Lower lobe of right lung (tissue), 2 donors: ENCODE measurements at regions not wholly inside any gene's neighbourhood (a gene's known extent, or its start where the extent isn't known, plus 50 kb on each side); places are given as distances from the start of the nearest gene placed in this dataset.

Source experiments
- ATAC-seq, 2 donors: fragments of 200-7000 bp; cut with Tn5 transposase; one replicate each; pipeline ENCODE4 v1.9.1; 2020 to 2022; ENCODE audit warnings: mild to moderate bottlenecking in 2 of 2, moderate library complexity in 2 of 2
- DNase-seq: peaks from one replicate; pipeline ENCODE4 v3.0.0-alpha.2; 2020
- H3K27ac ChIP-seq: fragments of 200-600 bp; one replicate; pipeline ENCODE4 v1.8.0; 2022
- H3K27me3 ChIP-seq: fragments of 200-600 bp; one replicate; pipeline ENCODE4 v1.8.0; 2022; ENCODE audit warnings: low read depth
- H3K36me3 ChIP-seq: fragments of 200-600 bp; one replicate; pipeline ENCODE4 v1.8.0; 2022; ENCODE audit warnings: mild to moderate bottlenecking
- H3K4me1 ChIP-seq: fragments of 200-600 bp; one replicate; pipeline ENCODE4 v1.8.0; 2022
- H3K4me3 ChIP-seq: fragments of 200-600 bp; one replicate; pipeline ENCODE4 v1.8.0; 2022; ENCODE audit warnings: mild to moderate bottlenecking
- H3K9me3 ChIP-seq: fragments of 200-600 bp; one replicate; pipeline ENCODE4 v1.8.0; 2022
- intact Hi-C: fragments of 100-400 bp; cut with DNase I; formaldehyde crosslinking; loops from one replicate; pipeline ENCODE4 v1.11.0; 2022
- TF ChIP-seq, protein P1 (sequence below): fragments of 200-600 bp; IDR thresholded peaks from one replicate; pipeline ENCODE4 v1.8.0; 2022; ENCODE audit warnings: antibody characterized with exemption, mild to moderate bottlenecking
- donor health status: DM: no; HTN: yes; CAD: no; lungs with severe emphysema.

DNA sequence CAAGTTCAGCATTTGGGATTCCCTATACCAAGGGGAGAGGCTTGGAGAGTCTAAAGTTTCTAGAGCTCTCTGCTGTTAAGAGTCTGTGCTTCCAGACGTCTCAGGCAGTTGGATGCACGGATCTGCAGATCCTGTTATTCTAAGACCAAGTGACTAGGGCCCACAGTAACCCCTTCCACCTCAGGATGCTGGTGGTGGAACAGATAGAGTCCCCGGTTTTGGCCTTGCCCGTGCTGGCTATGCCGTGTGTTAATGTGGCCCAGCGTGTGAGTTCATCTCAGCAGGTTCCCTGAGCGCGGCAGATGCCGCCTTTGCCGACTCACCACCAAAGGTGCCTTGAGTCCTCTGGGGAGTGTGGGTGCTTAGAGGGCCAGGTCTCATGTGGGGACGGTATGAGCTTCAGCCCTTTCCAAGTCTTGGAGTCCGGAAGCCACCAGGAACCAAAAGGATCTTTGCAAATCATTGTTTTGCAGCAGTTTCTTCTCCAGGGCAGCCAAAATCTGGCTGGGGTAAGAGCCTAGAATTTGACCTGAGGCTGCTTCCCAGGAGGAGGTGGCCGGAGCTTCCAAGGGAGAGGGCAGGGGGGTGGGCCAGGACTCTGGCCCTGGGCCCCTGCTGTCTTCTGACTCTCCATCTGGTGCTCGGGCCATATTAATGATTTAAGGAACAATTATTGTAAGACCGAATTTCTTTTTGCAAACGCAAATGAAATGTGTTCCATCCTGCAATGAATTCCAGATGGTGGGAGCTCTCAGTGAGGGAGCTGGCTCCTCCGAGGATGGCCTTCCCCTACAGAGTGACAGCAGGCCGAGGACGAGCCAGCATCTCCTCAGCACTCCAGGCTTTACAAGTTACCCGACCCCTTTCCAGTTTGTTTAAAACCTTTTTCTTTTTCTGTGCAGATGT is 205.7 kb downstream of the FOXD2 start:
- H3K9me3 ChIP-seq = no peaks in the 10 kb centered on the region
- no peak for ATAC-seq
- H3K27ac ChIP-seq = no peak overlapping the region
- DNase-seq = no peak
- TF ChIP-seq, protein P1, sequence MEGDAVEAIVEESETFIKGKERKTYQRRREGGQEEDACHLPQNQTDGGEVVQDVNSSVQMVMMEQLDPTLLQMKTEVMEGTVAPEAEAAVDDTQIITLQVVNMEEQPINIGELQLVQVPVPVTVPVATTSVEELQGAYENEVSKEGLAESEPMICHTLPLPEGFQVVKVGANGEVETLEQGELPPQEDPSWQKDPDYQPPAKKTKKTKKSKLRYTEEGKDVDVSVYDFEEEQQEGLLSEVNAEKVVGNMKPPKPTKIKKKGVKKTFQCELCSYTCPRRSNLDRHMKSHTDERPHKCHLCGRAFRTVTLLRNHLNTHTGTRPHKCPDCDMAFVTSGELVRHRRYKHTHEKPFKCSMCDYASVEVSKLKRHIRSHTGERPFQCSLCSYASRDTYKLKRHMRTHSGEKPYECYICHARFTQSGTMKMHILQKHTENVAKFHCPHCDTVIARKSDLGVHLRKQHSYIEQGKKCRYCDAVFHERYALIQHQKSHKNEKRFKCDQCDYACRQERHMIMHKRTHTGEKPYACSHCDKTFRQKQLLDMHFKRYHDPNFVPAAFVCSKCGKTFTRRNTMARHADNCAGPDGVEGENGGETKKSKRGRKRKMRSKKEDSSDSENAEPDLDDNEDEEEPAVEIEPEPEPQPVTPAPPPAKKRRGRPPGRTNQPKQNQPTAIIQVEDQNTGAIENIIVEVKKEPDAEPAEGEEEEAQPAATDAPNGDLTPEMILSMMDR = no peak
- no peaks in the 10 kb centered on the region for H3K36me3 ChIP-seq
- no peak overlapping the region for H3K4me3 ChIP-seq
- no peaks in the 10 kb centered on the region for H3K27me3 ChIP-seq
- intact Hi-C loops = no loop called here
- H3K4me1 ChIP-seq = no peaks in the 10 kb centered on the region

DNA sequence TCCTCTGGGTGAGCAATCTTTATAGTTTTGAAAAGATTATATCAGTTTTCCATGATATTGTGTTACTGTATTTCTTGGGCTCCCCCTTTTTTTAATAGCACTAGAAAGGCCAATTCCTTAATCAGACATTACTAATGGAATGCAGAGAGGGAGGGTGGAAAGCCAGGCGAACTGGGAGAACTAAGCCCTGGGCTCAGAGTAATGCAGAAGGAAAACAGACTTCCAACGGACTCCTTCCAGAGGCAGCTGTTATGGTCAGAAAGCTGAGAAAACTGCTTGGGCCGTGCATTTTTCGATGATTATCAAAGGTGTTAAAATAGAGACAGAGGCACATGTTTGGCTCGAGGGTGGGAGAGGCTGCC is 206.3 kb downstream of the FOXD2 start:
- DNase-seq = no peak
- H3K36me3 ChIP-seq = no peaks in the 10 kb centered on the region
- H3K27ac ChIP-seq = no peak overlapping the region
- H3K4me3 ChIP-seq = no peak overlapping the region
- H3K9me3 ChIP-seq = no peaks in the 10 kb centered on the region
- no peaks in the 10 kb centered on the region for H3K27me3 ChIP-seq
- no peaks in the 10 kb centered on the region for H3K4me1 ChIP-seq
- intact Hi-C loops = no loop called here
- ATAC-seq = no peak
- TF ChIP-seq, protein P1 = no peak

DNA sequence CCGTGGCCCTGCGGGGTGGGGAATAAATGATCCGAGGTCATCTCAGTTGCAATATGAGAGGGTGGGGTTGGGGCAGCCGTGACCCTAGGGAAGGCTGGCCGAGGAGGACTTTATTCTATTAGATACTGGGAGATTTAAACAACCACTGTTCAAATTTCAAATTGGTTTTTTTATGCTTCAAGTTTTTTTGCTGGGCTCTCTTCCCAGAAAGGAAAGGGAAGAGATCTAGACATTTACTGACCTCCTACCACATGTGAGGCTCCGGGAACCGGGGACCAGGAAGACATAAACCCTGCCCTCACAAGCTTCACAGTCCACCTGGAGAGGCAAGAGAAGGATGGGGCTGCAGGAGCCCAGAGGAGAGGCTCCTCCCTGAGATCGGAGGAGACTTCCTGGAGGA is 207.3 kb downstream of the FOXD2 start:
- Histone ChIP-seq H3K9me3 (no peaks in the 10 kb centered on the region), H3K4me1 (no peaks in the 10 kb centered on the region), H3K27ac (no peak overlapping the region), H3K27me3 (no peaks in the 10 kb centered on the region), H3K36me3 (no peaks in the 10 kb centered on the region), H3K4me3 (no peak overlapping the region)
- TF ChIP-seq, protein P1 = no peak
- ATAC-seq = no peak
- no peak for DNase-seq
- intact Hi-C loops = no loop called here

DNA sequence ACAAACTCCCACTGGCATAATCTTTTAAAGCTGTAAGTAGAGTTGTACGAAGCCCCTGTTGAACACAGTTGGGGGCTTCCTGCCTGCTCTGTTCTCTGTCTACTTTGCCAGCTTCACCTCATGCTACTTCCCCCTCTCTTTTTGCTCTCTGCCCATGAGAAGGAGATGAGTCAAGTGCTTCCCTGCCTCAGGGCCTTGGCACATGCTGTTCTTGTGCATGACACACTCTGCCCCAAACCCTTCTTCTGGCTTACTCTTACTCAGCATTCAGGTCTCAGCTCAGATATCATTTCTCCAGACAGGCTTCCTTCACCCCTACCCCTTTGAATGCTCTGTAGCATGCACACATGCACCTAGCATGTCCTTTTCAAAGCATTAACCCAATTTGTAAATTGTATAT is 208.8 kb downstream of the FOXD2 start:
- DNase-seq (no peak), ATAC-seq (no peak)
- no peak overlapping the region for H3K4me3 ChIP-seq
- intact Hi-C loops = no loop called here
- H3K4me1 ChIP-seq = no peaks in the 10 kb centered on the region
- TF ChIP-seq, protein P1 = no peak
- H3K27ac ChIP-seq = no peak overlapping the region
- no peaks in the 10 kb centered on the region for H3K36me3 ChIP-seq
- H3K27me3 ChIP-seq = no peaks in the 10 kb centered on the region
- H3K9me3 ChIP-seq = no peaks in the 10 kb centered on the region

DNA sequence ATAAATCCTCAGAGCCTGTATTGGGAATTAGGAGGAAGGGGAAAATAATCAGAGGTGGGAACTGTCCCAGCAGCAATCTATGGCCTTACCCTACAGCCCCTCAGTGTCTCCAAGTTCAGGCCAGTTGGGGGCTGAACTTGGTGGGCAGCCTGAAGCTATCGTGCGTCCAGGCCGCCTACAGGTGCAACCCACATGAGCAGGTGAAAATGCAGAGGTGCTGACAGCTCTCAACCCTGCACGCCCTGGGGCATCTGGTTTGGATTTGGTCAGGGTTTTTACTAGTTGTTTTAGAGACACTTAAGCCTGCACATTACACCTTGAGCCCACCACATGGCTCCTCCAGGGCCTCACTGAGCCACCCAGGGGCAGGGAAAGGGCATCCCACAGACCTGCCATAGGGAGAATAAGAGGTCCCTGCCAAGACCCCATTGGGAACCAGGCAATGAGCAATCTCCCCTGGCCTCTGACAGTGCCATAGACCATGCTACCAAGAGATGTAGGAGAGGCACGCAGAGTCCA is 209.5 kb downstream of the FOXD2 start:
- Histone ChIP-seq H3K27ac (no peak overlapping the region), H3K9me3 (no peaks in the 10 kb centered on the region), H3K4me3 (no peak overlapping the region), H3K4me1 (no peaks in the 10 kb centered on the region), H3K27me3 (no peaks in the 10 kb centered on the region), H3K36me3 (no peaks in the 10 kb centered on the region)
- no peak for ATAC-seq
- intact Hi-C loops = no loop called here
- TF ChIP-seq, protein P1 = no peak
- no peak for DNase-seq
